ENCODE measurements at regions not wholly inside any gene's neighbourhood (a gene's known extent, or its start where the extent isn't known, plus 50 kb on each side); places are given as distances from the start of the nearest gene placed in this dataset.

DNA sequence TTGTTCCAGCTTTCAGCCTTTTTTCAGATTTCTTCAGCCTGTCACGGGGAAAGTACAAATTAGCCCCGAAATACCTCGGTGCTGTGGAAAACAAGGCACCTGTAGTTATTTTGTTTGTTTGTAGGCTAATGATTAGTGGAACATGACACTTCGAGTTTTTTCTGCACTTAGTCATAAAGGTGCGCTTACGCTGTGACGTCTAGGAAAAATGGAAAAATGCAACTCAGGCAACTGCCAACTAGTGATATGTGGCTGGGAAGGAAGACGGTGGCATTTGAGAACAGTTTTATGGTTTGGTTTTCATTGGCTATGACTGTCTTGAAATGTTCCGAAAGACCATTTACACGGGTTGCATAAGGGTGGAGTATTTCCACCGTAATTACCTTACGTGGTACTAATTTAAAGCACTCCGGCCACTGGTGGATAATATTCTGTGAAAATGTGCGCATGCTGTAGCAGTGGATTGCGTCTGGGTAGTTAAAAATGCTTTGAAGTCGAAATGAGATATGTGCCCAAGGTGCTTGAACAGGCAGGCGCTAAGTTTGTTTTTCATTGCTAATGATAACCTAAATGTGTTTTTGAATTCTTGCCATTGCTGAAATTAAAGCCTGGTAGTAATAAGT, 94.5 kb upstream of the CELF2 start:
- intact Hi-C loops (cut with micrococcal nuclease) = no loop called here
- TF ChIP-seq, protein P1, sequence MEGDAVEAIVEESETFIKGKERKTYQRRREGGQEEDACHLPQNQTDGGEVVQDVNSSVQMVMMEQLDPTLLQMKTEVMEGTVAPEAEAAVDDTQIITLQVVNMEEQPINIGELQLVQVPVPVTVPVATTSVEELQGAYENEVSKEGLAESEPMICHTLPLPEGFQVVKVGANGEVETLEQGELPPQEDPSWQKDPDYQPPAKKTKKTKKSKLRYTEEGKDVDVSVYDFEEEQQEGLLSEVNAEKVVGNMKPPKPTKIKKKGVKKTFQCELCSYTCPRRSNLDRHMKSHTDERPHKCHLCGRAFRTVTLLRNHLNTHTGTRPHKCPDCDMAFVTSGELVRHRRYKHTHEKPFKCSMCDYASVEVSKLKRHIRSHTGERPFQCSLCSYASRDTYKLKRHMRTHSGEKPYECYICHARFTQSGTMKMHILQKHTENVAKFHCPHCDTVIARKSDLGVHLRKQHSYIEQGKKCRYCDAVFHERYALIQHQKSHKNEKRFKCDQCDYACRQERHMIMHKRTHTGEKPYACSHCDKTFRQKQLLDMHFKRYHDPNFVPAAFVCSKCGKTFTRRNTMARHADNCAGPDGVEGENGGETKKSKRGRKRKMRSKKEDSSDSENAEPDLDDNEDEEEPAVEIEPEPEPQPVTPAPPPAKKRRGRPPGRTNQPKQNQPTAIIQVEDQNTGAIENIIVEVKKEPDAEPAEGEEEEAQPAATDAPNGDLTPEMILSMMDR (IDR thresholded peaks at IDR 0.05) = no peak
- H3K4me3 Mint-ChIP-seq = no peak overlapping the region

GRCh38 chr10:10925667-10926066, 92.0 kb upstream of the CELF2 start:
- intact Hi-C loops (cut with micrococcal nuclease) = no loop called here

More for the DNA sequence above, 94.5 kb upstream of the CELF2 start:
- no peaks in the 10 kb centered on the region for H3K36me3 Mint-ChIP-seq
- H3K27ac Mint-ChIP-seq = no peak overlapping the region
- Histone ChIP-seq H3K4me3 (ENCODE audit: low read length) (no peak overlapping the region), H3K9me3 (ENCODE audit: control insufficient read depth, insufficient read depth, low read length) (no peaks in the 10 kb centered on the region), H3K36me3 (ENCODE audit: control insufficient read depth, insufficient read depth, low read length) (no peaks in the 10 kb centered on the region), H3K27me3 (ENCODE audit: control insufficient read depth, insufficient read depth, low read length) (no peaks in the 10 kb centered on the region), H3K27ac (ENCODE audit: low read length) (no peak overlapping the region), H3K4me1 (ENCODE audit: control insufficient read depth, insufficient read depth, low read length) (no peaks in the 10 kb centered on the region)
- no peak for ATAC-seq
- no peak for DNase-seq
- H3K27me3 Mint-ChIP-seq (ENCODE audit: low read depth in 2 of 2) = peaks cover 14 to 17% of the 10 kb centered on the region in 2 donors
- WGBS (ENCODE audit: insufficient coverage) = 95% methylated on average over 17 of the region's 17 CpGs
- H3K9me3 Mint-ChIP-seq = no peaks in the 10 kb centered on the region
- H3K4me1 Mint-ChIP-seq = no peaks in the 10 kb centered on the region

GRCh38 chr10:10927608-10928007, 90.1 kb upstream of the CELF2 start:
- DNase-seq (no peak), ATAC-seq (no peak)
- Mint-ChIP-seq H3K27me3 (ENCODE audit: low read depth in 2 of 2) (peaks cover 12 to 14% of the 10 kb centered on the region in 2 donors), H3K4me3 (no peak overlapping the region), H3K9me3 (no peaks in the 10 kb centered on the region), H3K4me1 (no peaks in the 10 kb centered on the region), H3K36me3 (no peaks in the 10 kb centered on the region), H3K27ac (no peak overlapping the region)
- WGBS (ENCODE audit: insufficient coverage) = 85% methylated on average over 1 of the region's 1 CpG
- no peaks in the 10 kb centered on the region for H3K4me1 ChIP-seq (ENCODE audit: control insufficient read depth, insufficient read depth, low read length)
- H3K27me3 ChIP-seq (ENCODE audit: control insufficient read depth, insufficient read depth, low read length) = no peaks in the 10 kb centered on the region
- intact Hi-C loops (cut with micrococcal nuclease) = no loop called here
- H3K9me3 ChIP-seq (ENCODE audit: control insufficient read depth, insufficient read depth, low read length) = no peaks in the 10 kb centered on the region
- no peaks in the 10 kb centered on the region for H3K36me3 ChIP-seq (ENCODE audit: control insufficient read depth, insufficient read depth, low read length)
- H3K27ac ChIP-seq (ENCODE audit: low read length) = no peak overlapping the region
- TF ChIP-seq, protein P1 (IDR thresholded peaks at IDR 0.05) = no peak
- H3K4me3 ChIP-seq (ENCODE audit: low read length) = no peak overlapping the region

More at GRCh38 chr10:10925667-10926066, 92.0 kb upstream of the CELF2 start:
- TF ChIP-seq, protein P1 (IDR thresholded peaks at IDR 0.05) = no peak
- Histone ChIP-seq H3K27ac (ENCODE audit: low read length) (no peak overlapping the region), H3K9me3 (ENCODE audit: control insufficient read depth, insufficient read depth, low read length) (no peaks in the 10 kb centered on the region), H3K4me3 (ENCODE audit: low read length) (no peak overlapping the region), H3K27me3 (ENCODE audit: control insufficient read depth, insufficient read depth, low read length) (no peaks in the 10 kb centered on the region), H3K36me3 (ENCODE audit: control insufficient read depth, insufficient read depth, low read length) (no peaks in the 10 kb centered on the region), H3K4me1 (ENCODE audit: control insufficient read depth, insufficient read depth, low read length) (no peaks in the 10 kb centered on the region)
- ATAC-seq = no peak
- DNase-seq = no peak
- H3K9me3 Mint-ChIP-seq = no peaks in the 10 kb centered on the region
- H3K4me3 Mint-ChIP-seq = no peak overlapping the region
- WGBS (ENCODE audit: insufficient coverage) = 90% methylated on average over 4 of the region's 4 CpGs
- peaks cover 20 to 27% of the 10 kb centered on the region in 2 donors for H3K27me3 Mint-ChIP-seq (ENCODE audit: low read depth in 2 of 2)
- no peaks in the 10 kb centered on the region for H3K4me1 Mint-ChIP-seq
- no peaks in the 10 kb centered on the region for H3K36me3 Mint-ChIP-seq
- no peak overlapping the region for H3K27ac Mint-ChIP-seq
